A673 (cell line): ENCODE measurements at regions not wholly inside any gene's neighbourhood (a gene's known extent, or its start where the extent isn't known, plus 50 kb on each side); places are given as distances from the start of the nearest gene placed in this dataset.

Experiments used
- EZH2 ChIP-seq: fragments of 200-600 bp; sonication (generic); IDR thresholded peaks from 2 replicates; pipeline ENCODE4 v1.6.1; 2017; ENCODE audit warnings: borderline replicate concordance, low read depth, mild to moderate bottlenecking, mixed read lengths, antibody characterized with exemption, low read length; ENCODE audit not compliant: poor library complexity, severe bottlenecking
- TF ChIP-seq, protein P1 (sequence below): fragments of 300-800, 200-600 bp; sonication (generic); conservative IDR thresholded peaks from 2 replicates; pipeline ENCODE4 v1.5.1; 2017; ENCODE audit warnings: low read depth, mild to moderate bottlenecking, antibody characterized with exemption, low read length, moderate library complexity, mixed read lengths

- TF ChIP-seq, protein P1, sequence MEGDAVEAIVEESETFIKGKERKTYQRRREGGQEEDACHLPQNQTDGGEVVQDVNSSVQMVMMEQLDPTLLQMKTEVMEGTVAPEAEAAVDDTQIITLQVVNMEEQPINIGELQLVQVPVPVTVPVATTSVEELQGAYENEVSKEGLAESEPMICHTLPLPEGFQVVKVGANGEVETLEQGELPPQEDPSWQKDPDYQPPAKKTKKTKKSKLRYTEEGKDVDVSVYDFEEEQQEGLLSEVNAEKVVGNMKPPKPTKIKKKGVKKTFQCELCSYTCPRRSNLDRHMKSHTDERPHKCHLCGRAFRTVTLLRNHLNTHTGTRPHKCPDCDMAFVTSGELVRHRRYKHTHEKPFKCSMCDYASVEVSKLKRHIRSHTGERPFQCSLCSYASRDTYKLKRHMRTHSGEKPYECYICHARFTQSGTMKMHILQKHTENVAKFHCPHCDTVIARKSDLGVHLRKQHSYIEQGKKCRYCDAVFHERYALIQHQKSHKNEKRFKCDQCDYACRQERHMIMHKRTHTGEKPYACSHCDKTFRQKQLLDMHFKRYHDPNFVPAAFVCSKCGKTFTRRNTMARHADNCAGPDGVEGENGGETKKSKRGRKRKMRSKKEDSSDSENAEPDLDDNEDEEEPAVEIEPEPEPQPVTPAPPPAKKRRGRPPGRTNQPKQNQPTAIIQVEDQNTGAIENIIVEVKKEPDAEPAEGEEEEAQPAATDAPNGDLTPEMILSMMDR: no peak
- TF ChIP-seq EZH2: no peak
Measured at GRCh38 chr5:109946610-109947009, 256.9 kb downstream of the MAN2A1 start.
